Upper lobe of right lung (tissue), 1 donor: ENCODE measurements at regions not wholly inside any gene's neighbourhood (a gene's known extent, or its start where the extent isn't known, plus 50 kb on each side); places are given as distances from the start of the nearest gene placed in this dataset.

Experiments used
- ATAC-seq: fragments of 200-7000 bp; cut with Tn5 transposase; one replicate; pipeline ENCODE4 v1.9.1; 2020; ENCODE audit warnings: mild to moderate bottlenecking, moderate library complexity
- DNase-seq: peaks from one replicate; pipeline ENCODE4 v3.0.0-alpha.2; 2020
- H3K27ac ChIP-seq: fragments of 200-600 bp; one replicate; pipeline ENCODE4 v1.8.0; 2022
- H3K27me3 ChIP-seq: fragments of 200-600 bp; one replicate; pipeline ENCODE4 v1.8.0; 2022; ENCODE audit warnings: mild to moderate bottlenecking
- H3K36me3 ChIP-seq: fragments of 200-600 bp; one replicate; pipeline ENCODE4 v1.8.0; 2022
- H3K4me1 ChIP-seq: fragments of 200-600 bp; one replicate; pipeline ENCODE4 v1.8.0; 2022
- H3K4me3 ChIP-seq: fragments of 200-600 bp; one replicate; pipeline ENCODE4 v1.8.0; 2022; ENCODE audit warnings: mild to moderate bottlenecking
- H3K9me3 ChIP-seq: fragments of 200-600 bp; one replicate; pipeline ENCODE4 v1.8.0; 2022
- intact Hi-C: fragments of 100-400 bp; cut with DNase I; formaldehyde crosslinking; loops from one replicate; pipeline ENCODE4 v1.11.0; 2022
- TF ChIP-seq, protein P1 (sequence below): fragments of 200-600 bp; IDR thresholded peaks from one replicate; pipeline ENCODE4 v1.8.0; 2022; ENCODE audit warnings: antibody characterized with exemption
- donor health status: DM: no; HTN: yes; CAD: no; lungs with severe emphysema.

GRCh38 chr5:74146796-74147195, 493.7 kb downstream of the ENC1 start:
- ATAC-seq (no peak), DNase-seq (no peak)
- Histone ChIP-seq H3K27ac (no peak overlapping the region), H3K27me3 (no peaks in the 10 kb centered on the region), H3K4me1 (peaks cover 9% of the 10 kb centered on the region), H3K4me3 (no peak overlapping the region), H3K36me3 (no peaks in the 10 kb centered on the region), H3K9me3 (no peaks in the 10 kb centered on the region)
- intact Hi-C loops = no loop called here
- TF ChIP-seq, protein P1, sequence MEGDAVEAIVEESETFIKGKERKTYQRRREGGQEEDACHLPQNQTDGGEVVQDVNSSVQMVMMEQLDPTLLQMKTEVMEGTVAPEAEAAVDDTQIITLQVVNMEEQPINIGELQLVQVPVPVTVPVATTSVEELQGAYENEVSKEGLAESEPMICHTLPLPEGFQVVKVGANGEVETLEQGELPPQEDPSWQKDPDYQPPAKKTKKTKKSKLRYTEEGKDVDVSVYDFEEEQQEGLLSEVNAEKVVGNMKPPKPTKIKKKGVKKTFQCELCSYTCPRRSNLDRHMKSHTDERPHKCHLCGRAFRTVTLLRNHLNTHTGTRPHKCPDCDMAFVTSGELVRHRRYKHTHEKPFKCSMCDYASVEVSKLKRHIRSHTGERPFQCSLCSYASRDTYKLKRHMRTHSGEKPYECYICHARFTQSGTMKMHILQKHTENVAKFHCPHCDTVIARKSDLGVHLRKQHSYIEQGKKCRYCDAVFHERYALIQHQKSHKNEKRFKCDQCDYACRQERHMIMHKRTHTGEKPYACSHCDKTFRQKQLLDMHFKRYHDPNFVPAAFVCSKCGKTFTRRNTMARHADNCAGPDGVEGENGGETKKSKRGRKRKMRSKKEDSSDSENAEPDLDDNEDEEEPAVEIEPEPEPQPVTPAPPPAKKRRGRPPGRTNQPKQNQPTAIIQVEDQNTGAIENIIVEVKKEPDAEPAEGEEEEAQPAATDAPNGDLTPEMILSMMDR = no peak

GRCh38 chr5:74145951-74146350, 494.6 kb downstream of the ENC1 start:
- no peak for ATAC-seq
- no peaks in the 10 kb centered on the region for H3K36me3 ChIP-seq

GRCh38 chr5:74143721-74144330, 496.7 kb downstream of the ENC1 start:
- no peak for ATAC-seq
- TF ChIP-seq, protein P1 = no peak
- Histone ChIP-seq H3K9me3 (no peaks in the 10 kb centered on the region), H3K27ac (no peak overlapping the region), H3K4me1 (peaks cover 5% of the 10 kb centered on the region), H3K4me3 (no peak overlapping the region), H3K27me3 (no peaks in the 10 kb centered on the region), H3K36me3 (no peaks in the 10 kb centered on the region)
- no peak for DNase-seq
- intact Hi-C loops = no loop called here

More at GRCh38 chr5:74145951-74146350, 494.6 kb downstream of the ENC1 start:
- TF ChIP-seq, protein P1 = no peak
- Histone ChIP-seq H3K27ac (no peak overlapping the region), H3K4me1 (peaks cover 9% of the 10 kb centered on the region), H3K9me3 (no peaks in the 10 kb centered on the region), H3K4me3 (no peak overlapping the region), H3K27me3 (no peaks in the 10 kb centered on the region)
- no peak for DNase-seq
- intact Hi-C loops = no loop called here

GRCh38 chr5:74143151-74143550, 497.4 kb downstream of the ENC1 start:
- Histone ChIP-seq H3K4me3 (no peak overlapping the region), H3K4me1 (no peaks in the 10 kb centered on the region), H3K27me3 (no peaks in the 10 kb centered on the region), H3K9me3 (no peaks in the 10 kb centered on the region), H3K27ac (no peak overlapping the region), H3K36me3 (no peaks in the 10 kb centered on the region)
- intact Hi-C loops = no loop called here
- ATAC-seq (no peak), DNase-seq (no peak)
- TF ChIP-seq, protein P1 = no peak

DNA sequence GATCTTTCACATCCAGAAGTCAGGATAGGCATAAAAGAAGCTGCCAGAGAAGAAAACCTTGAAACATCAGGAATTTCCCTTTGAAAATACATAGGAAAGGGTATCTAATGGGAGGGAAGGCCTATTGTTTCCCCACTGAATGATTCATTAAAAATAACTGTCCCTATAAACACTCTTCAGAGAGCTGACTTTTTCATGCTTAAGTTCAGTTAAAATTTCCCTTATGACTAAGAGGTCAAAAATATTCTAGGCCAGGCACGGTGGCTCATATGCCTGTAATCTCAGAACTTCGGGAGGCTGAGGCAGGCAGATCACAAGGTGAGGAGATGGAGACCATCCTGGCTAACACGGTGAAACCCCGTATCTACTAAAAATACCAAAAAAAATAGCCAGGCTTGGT, 499.5 kb downstream of the ENC1 start:
- Histone ChIP-seq H3K4me3 (no peak overlapping the region), H3K4me1 (no peaks in the 10 kb centered on the region), H3K27me3 (no peaks in the 10 kb centered on the region), H3K9me3 (no peaks in the 10 kb centered on the region), H3K36me3 (no peaks in the 10 kb centered on the region), H3K27ac (no peak overlapping the region)
- TF ChIP-seq, protein P1 = no peak
- ATAC-seq = no peak
- intact Hi-C loops = no loop called here
- no peak for DNase-seq

GRCh38 chr5:74140409-74140808, 500.1 kb downstream of the ENC1 start:
- no peak overlapping the region for H3K4me3 ChIP-seq
- no peak for ATAC-seq
- no peak overlapping the region for H3K27ac ChIP-seq
- TF ChIP-seq, protein P1 = no peak
- no peak for DNase-seq
- intact Hi-C loops = no loop called here
- no peaks in the 10 kb centered on the region for H3K36me3 ChIP-seq
- H3K27me3 ChIP-seq = no peaks in the 10 kb centered on the region
- H3K4me1 ChIP-seq = no peaks in the 10 kb centered on the region
- H3K9me3 ChIP-seq = no peaks in the 10 kb centered on the region
